PC-3 (cell line): ENCODE measurements at regions not wholly inside any gene's neighbourhood (a gene's known extent, or its start where the extent isn't known, plus 50 kb on each side); places are given as distances from the start of the nearest gene placed in this dataset.

Experiments
- ATAC-seq: fragments of 200-7000 bp; cut with Tn5 transposase; 2 replicates; pipeline ENCODE4 v1.9.1; 2020; ENCODE audit warnings: mild to moderate bottlenecking, moderate library complexity
- BruUV-seq: library from RNA; stranded (reverse); fragments of 400-500 nt; replicated peaks from 2 replicates; lab custom pipeline; 2021; lab: Mats Ljungman, UMichigan
- CTCF ChIA-PET: fragments of 300-600 bp; sonication (Branson Sonifier 250); formaldehyde crosslinking; loops from one replicate; lab custom pipeline; 2022; ENCODE audit warnings: antibody characterized with exemption; lab: Charles Lee
- POLR2A ChIA-PET: fragments of 300-600 bp; sonication (Branson Sonifier 250); formaldehyde crosslinking; loops from one replicate; lab custom pipeline; 2022; ENCODE audit warnings: antibody characterized with exemption; ENCODE audit not compliant: unreplicated experiment; lab: Charles Lee
- DNase-seq: peaks from one replicate; pipeline ENCODE4 v3.0.0-alpha.2; 2015
- H2AFZ ChIP-seq: fragments of 300-600 bp; sonication (generic); 2 replicates; pipeline ENCODE4 v1.6.0; 2016; ENCODE audit warnings: antibody characterized with exemption, low read length
- H3F3A ChIP-seq: fragments of 300-600 bp; sonication (generic); one replicate; pipeline ENCODE4 v1.6.0; 2017; ENCODE audit warnings: antibody characterized with exemption, low read length, control low read depth, mild to moderate bottlenecking; ENCODE audit not compliant: unreplicated experiment
- H3K27ac ChIP-seq: fragments of 300-600 bp; sonication (generic); 2 replicates; pipeline ENCODE4 v1.5.1; 2016; ENCODE audit warnings: mild to moderate bottlenecking, low read length
- H3K27me3 ChIP-seq: fragments of 300-600 bp; sonication (generic); 2 replicates; pipeline ENCODE4 v1.6.1; 2016; ENCODE audit warnings: low read length, mixed read lengths
- H3K36me3 ChIP-seq: fragments of 300-600 bp; sonication (generic); 2 replicates; pipeline ENCODE4 v1.6.1; 2016; ENCODE audit warnings: low read depth, mixed run types, low read length, mixed read lengths
- H3K4me1 ChIP-seq: fragments of 300-600 bp; sonication (generic); 2 replicates; pipeline ENCODE4 v1.5.1; 2016; ENCODE audit warnings: low read length; ENCODE audit not compliant: insufficient read depth
- H3K4me2 ChIP-seq: fragments of 300-600 bp; sonication (generic); 2 replicates; pipeline ENCODE4 v1.6.0; 2016; ENCODE audit warnings: low read length
- H3K4me3 ChIP-seq: fragments of 300-600 bp; sonication (generic); 2 replicates; pipeline ENCODE4 v1.5.1; 2016; ENCODE audit warnings: mild to moderate bottlenecking, low read length, mixed read lengths
- H3K79me2 ChIP-seq: fragments of 300-600 bp; sonication (generic); 2 replicates; pipeline ENCODE4 v1.6.1; 2017; ENCODE audit warnings: low read length, mixed read lengths
- H3K9ac ChIP-seq: fragments of 300-600 bp; sonication (generic); 2 replicates; pipeline ENCODE4 v1.6.0; 2016; ENCODE audit warnings: mild to moderate bottlenecking, low read length
- H3K9me2 ChIP-seq: fragments of 300-600 bp; sonication (generic); replicated peaks from 2 replicates; pipeline ENCODE4 v1.6.1; 2016; ENCODE audit warnings: mixed run types, low read length, mixed read lengths
- H3K9me3 ChIP-seq: fragments of 300-600 bp; sonication (generic); 2 replicates; pipeline ENCODE4 v1.6.1; 2016; ENCODE audit warnings: low read length, mixed read lengths
- H4K20me1 ChIP-seq: fragments of 300-600 bp; sonication (generic); 2 replicates; pipeline ENCODE4 v1.6.1; 2016; ENCODE audit warnings: low read length, mixed read lengths
- CTCF ChIP-seq: fragments of 300-600 bp; sonication (generic); conservative IDR thresholded peaks from 2 replicates; pipeline ENCODE4 v1.5.1; 2017; ENCODE audit warnings: antibody characterized with exemption, low read depth, mild to moderate bottlenecking, low read length
- EZH2 ChIP-seq: fragments of 300-600 bp; sonication (generic); IDR thresholded peaks from one replicate; pipeline ENCODE4 v1.6.1; 2017; ENCODE audit warnings: antibody characterized with exemption, mild to moderate bottlenecking, low read length; ENCODE audit not compliant: unreplicated experiment
- EZH2phosphoT487 ChIP-seq: fragments of 300-600 bp; sonication (generic); IDR thresholded peaks from 2 replicates; pipeline ENCODE4 v1.6.1; 2018; ENCODE audit warnings: mild to moderate bottlenecking, antibody characterized with exemption, low read length, borderline replicate concordance
- intact Hi-C: fragments of 100-400 bp; cut with micrococcal nuclease; formaldehyde crosslinking; loops from 2 replicates; pipeline ENCODE4 v1.9.0; 2023

DNA sequence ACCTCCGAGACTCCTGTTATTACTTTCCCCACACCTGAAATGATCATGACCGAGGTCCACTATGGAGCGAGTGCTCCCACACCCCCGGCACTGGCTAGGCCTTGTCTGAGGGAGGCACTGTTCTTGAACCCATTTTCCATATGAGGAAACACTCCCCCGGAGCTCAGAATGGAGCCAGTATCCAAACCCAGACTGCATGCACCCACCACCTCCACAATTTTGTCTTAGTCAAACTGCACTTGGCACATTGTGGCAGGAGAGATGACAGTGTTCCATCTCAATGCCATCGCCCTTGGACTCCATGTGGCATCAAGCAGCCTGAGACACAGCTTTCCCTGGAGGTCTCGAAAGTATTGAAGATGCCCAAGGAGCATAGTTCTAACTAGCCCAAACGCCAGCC lies 154.1 kb downstream of the NUP210 start:
- no peak for TF ChIP-seq EZH2
- TF ChIP-seq CTCF: no peak
- no peak for TF ChIP-seq EZH2phosphoT487
- Histone ChIP-seq H3K27ac (no peak overlapping the region), H3K36me3 (peaks cover 10% of the 10 kb centered on the region), H2AFZ (no peak overlapping the region), H3K4me1 (no peaks in the 10 kb centered on the region; the same call in 1 of the 2 replicates), H3K9me3 (no peaks in the 10 kb centered on the region; the same call in 1 of the 2 replicates), H3K9ac (no peak overlapping the region), H3K79me2 (peaks cover 81% of the 10 kb centered on the region), H4K20me1 (peaks cover 3% of the 10 kb centered on the region; the same call in 1 of the 2 replicates), H3K9me2 (no peaks in the 10 kb centered on the region), H3K4me2 (no peak overlapping the region), H3K27me3 (no peaks in the 10 kb centered on the region), H3K4me3 (no peak overlapping the region), H3F3A (no peaks in the 10 kb centered on the region)
- intact Hi-C loops: no loop called here
- ChIA-PET POLR2A (no interaction called here), CTCF (no interaction called here)
- DNase-seq (no peak), ATAC-seq (no peak)
- BruUV-seq: no TSS peak

- no TSS peak for BruUV-seq
- no peak overlapping the region for H2AFZ ChIP-seq
- no peak for ATAC-seq
- H3K9me2 ChIP-seq: no peaks in the 10 kb centered on the region
- no peaks in the 10 kb centered on the region for H3F3A ChIP-seq
- no peak overlapping the region for H3K4me2 ChIP-seq
- H3K27ac ChIP-seq: no peak overlapping the region
- POLR2A ChIA-PET: no interaction called here
- no peaks in the 10 kb centered on the region; the same call in 1 of the 2 replicates for H3K4me1 ChIP-seq
- peaks cover 76% of the 10 kb centered on the region for H3K79me2 ChIP-seq
- no peak overlapping the region for H3K4me3 ChIP-seq
- no peak overlapping the region for H3K9ac ChIP-seq
- CTCF ChIA-PET: no interaction called here
- intact Hi-C loops: no loop called here
- TF ChIP-seq EZH2phosphoT487: no peak
- TF ChIP-seq CTCF: no peak
- no peak for TF ChIP-seq EZH2
- peaks cover 10% of the 10 kb centered on the region for H3K36me3 ChIP-seq
- no peak for DNase-seq
- peaks cover 3% of the 10 kb centered on the region; the same call in 1 of the 2 replicates for H4K20me1 ChIP-seq
- no peaks in the 10 kb centered on the region for H3K27me3 ChIP-seq
- H3K9me3 ChIP-seq: no peaks in the 10 kb centered on the region; the same call in 1 of the 2 replicates
These were observed 154.6 kb downstream of the NUP210 start for GRCh38 chr3:13265507-13265906.

- Histone ChIP-seq H3K4me2 (no peak overlapping the region), H4K20me1 (peaks cover 3% of the 10 kb centered on the region; the same call in 1 of the 2 replicates), H3K27me3 (no peaks in the 10 kb centered on the region), H3K27ac (no peak overlapping the region), H3K4me3 (no peak overlapping the region), H3K36me3 (peaks cover 5% of the 10 kb centered on the region), H3K9me2 (no peaks in the 10 kb centered on the region), H3K79me2 (peaks cover 72% of the 10 kb centered on the region), H3F3A (no peaks in the 10 kb centered on the region), H3K4me1 (no peaks in the 10 kb centered on the region; the same call in 1 of the 2 replicates), H2AFZ (no peak overlapping the region), H3K9ac (no peak overlapping the region), H3K9me3 (no peaks in the 10 kb centered on the region; the same call in 1 of the 2 replicates)
- ChIA-PET CTCF (no interaction called here), POLR2A (no interaction called here)
- BruUV-seq: no TSS peak
- DNase-seq (no peak), ATAC-seq (no peak)
- intact Hi-C loops: no loop called here
- no peak for TF ChIP-seq CTCF
- no peak for TF ChIP-seq EZH2phosphoT487
- TF ChIP-seq EZH2: no peak
These were observed 155.1 kb downstream of the NUP210 start for GRCh38 chr3:13265016-13265415.
